ENCODE measurements at regions not wholly inside any gene's neighbourhood (a gene's known extent, or its start where the extent isn't known, plus 50 kb on each side); places are given as distances from the start of the nearest gene placed in this dataset.

DNA sequence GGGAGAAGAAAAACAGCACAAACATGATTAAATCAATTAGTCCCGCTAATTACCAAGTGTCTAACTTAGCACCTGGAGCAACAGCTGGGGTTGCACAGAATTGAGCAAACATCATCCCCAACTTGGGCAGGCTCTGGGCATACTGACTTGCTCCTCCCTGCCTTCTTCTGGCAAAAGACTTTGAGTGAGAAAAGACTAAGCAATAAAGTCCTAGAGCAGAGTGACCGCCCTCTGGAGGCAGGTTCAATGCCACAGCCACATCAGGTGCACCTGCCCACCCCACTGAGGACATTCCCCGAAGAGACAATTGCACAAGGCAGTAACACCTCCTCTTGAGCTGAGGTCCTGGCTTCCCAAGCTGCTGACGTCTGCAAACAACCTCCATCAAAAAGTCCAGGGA lies 358.3 kb downstream of the SOX9 start:
- H3K36me3 ChIP-seq, result no peaks in the 10 kb centered on the region
- DNase-seq, result no peak
- H3K27ac ChIP-seq, result no peak overlapping the region
- no peak for TF ChIP-seq POLR2A (IDR thresholded peaks at IDR 0.05)
- TF ChIP-seq, protein P1, sequence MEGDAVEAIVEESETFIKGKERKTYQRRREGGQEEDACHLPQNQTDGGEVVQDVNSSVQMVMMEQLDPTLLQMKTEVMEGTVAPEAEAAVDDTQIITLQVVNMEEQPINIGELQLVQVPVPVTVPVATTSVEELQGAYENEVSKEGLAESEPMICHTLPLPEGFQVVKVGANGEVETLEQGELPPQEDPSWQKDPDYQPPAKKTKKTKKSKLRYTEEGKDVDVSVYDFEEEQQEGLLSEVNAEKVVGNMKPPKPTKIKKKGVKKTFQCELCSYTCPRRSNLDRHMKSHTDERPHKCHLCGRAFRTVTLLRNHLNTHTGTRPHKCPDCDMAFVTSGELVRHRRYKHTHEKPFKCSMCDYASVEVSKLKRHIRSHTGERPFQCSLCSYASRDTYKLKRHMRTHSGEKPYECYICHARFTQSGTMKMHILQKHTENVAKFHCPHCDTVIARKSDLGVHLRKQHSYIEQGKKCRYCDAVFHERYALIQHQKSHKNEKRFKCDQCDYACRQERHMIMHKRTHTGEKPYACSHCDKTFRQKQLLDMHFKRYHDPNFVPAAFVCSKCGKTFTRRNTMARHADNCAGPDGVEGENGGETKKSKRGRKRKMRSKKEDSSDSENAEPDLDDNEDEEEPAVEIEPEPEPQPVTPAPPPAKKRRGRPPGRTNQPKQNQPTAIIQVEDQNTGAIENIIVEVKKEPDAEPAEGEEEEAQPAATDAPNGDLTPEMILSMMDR (IDR thresholded peaks at IDR 0.05), result peak in 2 of 6 experiments; percentile 7 to 42
- H3K4me1 ChIP-seq, result no peaks in the 10 kb centered on the region
- H3K27me3 ChIP-seq, result no peaks in the 10 kb centered on the region
- H3K4me3 ChIP-seq, result no peak overlapping the region
- no peaks in the 10 kb centered on the region for H3K9me3 ChIP-seq

DNA sequence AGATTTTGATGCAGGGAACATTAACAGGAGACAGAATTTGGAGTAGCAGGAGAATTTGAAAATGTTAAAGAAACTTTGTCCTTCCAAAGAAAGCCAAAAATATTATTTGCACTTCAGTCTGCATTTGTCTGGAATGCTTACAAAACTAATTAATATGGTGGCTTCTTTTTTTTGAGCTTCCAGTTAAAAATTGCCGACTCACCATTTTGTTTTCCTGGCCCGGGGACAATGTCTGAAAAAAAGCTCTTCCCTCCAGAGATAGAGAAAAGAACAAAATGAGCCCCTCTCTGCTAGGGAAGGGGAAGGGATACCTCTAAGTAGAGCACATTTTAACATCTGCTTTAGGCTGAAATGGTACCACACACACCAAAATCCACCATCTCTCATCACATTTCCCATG lies 360.8 kb downstream of the SOX9 start:
- no peak for DNase-seq
- H3K4me3 ChIP-seq, result no peak overlapping the region
- no peaks in the 10 kb centered on the region for H3K27me3 ChIP-seq
- H3K27ac ChIP-seq, result no peak overlapping the region
- H3K4me1 ChIP-seq, result no peaks in the 10 kb centered on the region
- no peaks in the 10 kb centered on the region for H3K9me3 ChIP-seq
- no peaks in the 10 kb centered on the region for H3K36me3 ChIP-seq
- no peak for TF ChIP-seq POLR2A (IDR thresholded peaks at IDR 0.05)
- TF ChIP-seq, protein P1 (IDR thresholded peaks at IDR 0.05), result no peak

DNA sequence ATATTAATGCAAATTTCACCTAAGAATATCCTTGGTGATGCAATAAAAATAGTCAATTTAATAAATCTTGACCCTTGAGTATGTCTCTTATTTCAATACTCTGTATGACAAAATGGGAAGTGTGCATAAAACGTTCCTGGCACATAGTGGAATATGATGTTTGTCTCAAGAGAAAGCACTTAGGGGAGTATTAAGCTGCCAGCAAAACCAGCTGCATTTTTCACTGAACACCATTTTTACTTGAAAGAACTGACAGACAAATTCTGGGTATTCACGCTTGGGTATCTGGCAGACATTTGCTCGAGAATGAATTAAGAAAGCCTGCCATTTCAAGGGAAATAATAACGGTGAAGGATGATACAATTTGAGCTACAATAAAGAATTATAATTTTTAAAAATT lies 364.8 kb downstream of the SOX9 start:
- no peaks in the 10 kb centered on the region for H3K36me3 ChIP-seq
- H3K27me3 ChIP-seq, result no peaks in the 10 kb centered on the region
- H3K4me1 ChIP-seq, result peaks cover 0 to 19% (median 0%) of the 10 kb centered on the region in 4 donors
- no peaks in the 10 kb centered on the region for H3K9me3 ChIP-seq
- no peak for DNase-seq
- TF ChIP-seq, protein P1 (IDR thresholded peaks at IDR 0.05), result no peak
- no peak for TF ChIP-seq POLR2A (IDR thresholded peaks at IDR 0.05)
- H3K27ac ChIP-seq, result no peak overlapping the region
- H3K4me3 ChIP-seq, result no peak overlapping the region

DNA sequence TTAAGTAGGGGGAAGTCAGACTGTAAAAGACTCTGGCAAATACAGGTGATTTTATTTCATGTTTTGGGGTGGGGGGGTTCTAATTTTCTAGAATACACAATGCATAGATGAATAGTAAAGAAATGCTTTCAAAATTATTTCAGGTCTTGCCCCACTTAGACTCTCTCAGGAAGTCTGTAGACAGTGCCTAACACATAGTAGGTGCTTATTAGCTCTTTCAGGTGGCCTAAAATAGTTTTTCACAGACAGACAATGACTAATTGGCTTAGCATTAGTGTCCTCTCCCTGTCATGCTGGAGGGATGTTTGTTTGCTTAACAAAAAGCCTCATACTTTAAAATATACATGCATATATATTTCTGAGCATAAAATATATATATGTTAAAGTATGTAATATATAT lies 366.0 kb downstream of the SOX9 start:
- H3K36me3 ChIP-seq, result no peaks in the 10 kb centered on the region
- no peaks in the 10 kb centered on the region for H3K9me3 ChIP-seq
- peaks cover 0 to 19% (median 0%) of the 10 kb centered on the region in 4 donors for H3K4me1 ChIP-seq
- no peak for DNase-seq
- H3K4me3 ChIP-seq, result no peak overlapping the region
- TF ChIP-seq, protein P1 (IDR thresholded peaks at IDR 0.05), result no peak
- TF ChIP-seq POLR2A (IDR thresholded peaks at IDR 0.05), result no peak
- H3K27me3 ChIP-seq, result no peaks in the 10 kb centered on the region
- H3K27ac ChIP-seq, result no peak overlapping the region

DNA sequence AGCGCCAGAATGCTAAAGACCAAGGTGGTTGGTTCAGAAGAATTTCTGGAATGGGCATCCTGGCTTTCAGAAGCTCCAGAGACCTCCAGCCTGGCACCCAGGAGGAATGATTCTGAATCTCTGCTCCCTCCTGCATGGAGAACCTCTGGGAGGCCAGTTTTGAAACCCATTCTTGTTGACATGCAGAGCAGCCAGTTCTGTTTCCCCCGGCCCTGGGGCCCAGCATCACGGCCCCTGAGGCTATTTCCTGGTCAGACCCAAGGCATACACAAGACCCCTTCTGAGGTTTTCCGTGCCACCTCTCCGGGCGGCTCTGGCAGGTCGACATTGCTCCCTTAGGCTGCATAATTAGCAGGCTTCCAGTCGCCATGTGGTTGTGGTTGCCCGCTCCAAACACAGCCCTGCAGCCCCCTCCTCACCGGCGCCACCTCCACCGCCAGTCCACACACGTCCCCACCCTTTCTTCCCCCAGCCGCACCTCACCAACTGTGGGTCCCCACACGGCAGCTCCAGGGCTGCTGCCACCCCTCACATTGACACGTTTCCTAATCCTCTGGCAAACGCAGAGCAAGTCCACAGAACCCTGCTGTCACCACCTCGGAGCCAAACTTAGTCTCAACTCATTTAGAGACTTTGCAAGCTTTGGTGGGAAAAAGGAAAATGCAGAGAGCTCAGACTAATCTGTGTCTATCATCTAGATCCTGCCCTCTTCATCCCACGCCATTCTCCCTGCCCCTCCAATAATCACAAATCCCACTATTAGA lies 367.1 kb downstream of the SOX9 start:
- DNase-seq, result no peak
- Histone ChIP-seq H3K4me3 (no peak overlapping the region), H3K27me3 (no peaks in the 10 kb centered on the region), H3K36me3 (no peaks in the 10 kb centered on the region), H3K4me1 (peaks cover 0 to 19% (median 0%) of the 10 kb centered on the region in 4 donors), H3K9me3 (no peaks in the 10 kb centered on the region), H3K27ac (peak overlapping the region in 1 of 4 donors; percentile 59)
- TF ChIP-seq, protein P1 (IDR thresholded peaks at IDR 0.05), result no peak
- TF ChIP-seq POLR2A (IDR thresholded peaks at IDR 0.05), result no peak

Data from Peyer's patch (tissue), 4 donors.